ENCODE measurements at regions not wholly inside any gene's neighbourhood (a gene's known extent, or its start where the extent isn't known, plus 50 kb on each side); places are given as distances from the start of the nearest gene placed in this dataset.

DNA sequence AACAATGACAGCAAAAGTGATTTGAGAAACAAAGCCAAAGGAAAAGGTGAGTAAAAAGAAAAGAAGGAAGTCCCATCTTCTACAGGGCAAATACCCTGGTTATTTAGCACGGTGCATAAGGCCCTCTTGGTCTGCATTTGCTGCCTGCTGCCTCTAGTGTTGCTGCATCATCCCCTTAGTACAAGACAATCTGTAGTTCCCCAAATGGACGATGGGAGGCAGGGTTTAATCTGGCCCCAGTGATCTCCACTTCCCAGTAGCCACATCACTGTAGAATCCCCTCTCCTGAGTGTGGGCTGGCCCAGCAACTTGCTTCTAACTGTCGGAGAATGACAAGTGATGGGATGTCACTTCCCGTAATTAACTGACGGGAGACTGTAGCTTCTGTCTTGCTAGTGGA, 85.1 kb downstream of the CTAGE1 start:
- ATAC-seq = no peak
- no peak for DNase-seq
- intact Hi-C loops (cut with DNase I; ENCODE audit: low total_unique reads) (loop anchor here (10.0 kb wide), 1 partner anchor 102 kb away; no protein-coding TSS in a partner anchor), in situ Hi-C loops (cut with MboI; ENCODE audit: low sequenced_read_pairs in 4 of 4) (loop anchor here in 1 of 4 donors (25.0 kb wide), 1 partner anchor 105 kb away; no protein-coding TSS in a partner anchor)
- H3K9me3 ChIP-seq = no peaks in the 10 kb centered on the region
- no peak overlapping the region for H3K27ac ChIP-seq
- no peaks in the 10 kb centered on the region for H3K4me1 ChIP-seq
- TF ChIP-seq POLR2A (IDR thresholded peaks at IDR 0.05) = no peak
- TF ChIP-seq, protein P1, sequence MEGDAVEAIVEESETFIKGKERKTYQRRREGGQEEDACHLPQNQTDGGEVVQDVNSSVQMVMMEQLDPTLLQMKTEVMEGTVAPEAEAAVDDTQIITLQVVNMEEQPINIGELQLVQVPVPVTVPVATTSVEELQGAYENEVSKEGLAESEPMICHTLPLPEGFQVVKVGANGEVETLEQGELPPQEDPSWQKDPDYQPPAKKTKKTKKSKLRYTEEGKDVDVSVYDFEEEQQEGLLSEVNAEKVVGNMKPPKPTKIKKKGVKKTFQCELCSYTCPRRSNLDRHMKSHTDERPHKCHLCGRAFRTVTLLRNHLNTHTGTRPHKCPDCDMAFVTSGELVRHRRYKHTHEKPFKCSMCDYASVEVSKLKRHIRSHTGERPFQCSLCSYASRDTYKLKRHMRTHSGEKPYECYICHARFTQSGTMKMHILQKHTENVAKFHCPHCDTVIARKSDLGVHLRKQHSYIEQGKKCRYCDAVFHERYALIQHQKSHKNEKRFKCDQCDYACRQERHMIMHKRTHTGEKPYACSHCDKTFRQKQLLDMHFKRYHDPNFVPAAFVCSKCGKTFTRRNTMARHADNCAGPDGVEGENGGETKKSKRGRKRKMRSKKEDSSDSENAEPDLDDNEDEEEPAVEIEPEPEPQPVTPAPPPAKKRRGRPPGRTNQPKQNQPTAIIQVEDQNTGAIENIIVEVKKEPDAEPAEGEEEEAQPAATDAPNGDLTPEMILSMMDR (IDR thresholded peaks at IDR 0.05 in 4 of 5, conservative IDR thresholded peaks at IDR 0.05 in 1 of 5) = no peak
- H3K27me3 ChIP-seq = no peaks in the 10 kb centered on the region
- no peak overlapping the region for H3K4me3 ChIP-seq
- no peaks in the 10 kb centered on the region for H3K36me3 ChIP-seq

- Histone ChIP-seq H3K27me3 (no peaks in the 10 kb centered on the region), H3K4me3 (no peak overlapping the region), H3K27ac (no peak overlapping the region), H3K4me1 (no peaks in the 10 kb centered on the region), H3K9me3 (no peaks in the 10 kb centered on the region), H3K36me3 (no peaks in the 10 kb centered on the region)
- TF ChIP-seq POLR2A (IDR thresholded peaks at IDR 0.05) = no peak
- TF ChIP-seq, protein P1 (IDR thresholded peaks at IDR 0.05 in 4 of 5, conservative IDR thresholded peaks at IDR 0.05 in 1 of 5) = no peak
- no peak for DNase-seq
- in situ Hi-C loops (cut with MboI; ENCODE audit: low sequenced_read_pairs in 4 of 4) = loop anchor here in 1 of 4 donors (25.0 kb wide), 1 partner anchor 107 kb away; no protein-coding TSS in a partner anchor
- intact Hi-C loops (cut with DNase I; ENCODE audit: low total_unique reads) = loop anchor here (10.0 kb wide), 1 partner anchor 104 kb away; no protein-coding TSS in a partner anchor
- ATAC-seq = no peak
Measured at GRCh38 chr18:22330508-22330907, 87.2 kb downstream of the CTAGE1 start.

DNA sequence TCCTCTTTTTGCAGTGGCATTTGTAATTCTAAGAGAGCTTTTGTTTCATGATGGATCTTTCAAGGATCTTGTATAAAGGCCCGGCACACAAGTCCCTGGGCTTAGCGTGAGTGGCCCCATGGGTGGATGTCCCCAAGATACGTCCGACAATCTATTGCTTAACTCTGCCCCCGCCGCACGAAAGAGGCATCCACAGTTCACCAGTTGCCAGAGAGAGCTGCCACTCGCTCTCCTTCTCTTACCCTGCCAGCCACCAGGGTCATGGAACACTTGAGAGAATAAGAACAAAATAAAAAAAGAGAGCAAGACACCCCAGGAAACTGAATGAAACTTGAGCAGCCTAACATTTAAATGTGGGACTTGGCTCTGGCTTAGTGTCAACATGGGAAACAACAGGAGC, 92.3 kb downstream of the CTAGE1 start:
- H3K27me3 ChIP-seq = no peaks in the 10 kb centered on the region
- in situ Hi-C loops (cut with MboI; ENCODE audit: low sequenced_read_pairs in 4 of 4) (loop anchor here in 1 of 4 donors (25.0 kb wide), 1 partner anchor 112 kb away; no protein-coding TSS in a partner anchor), intact Hi-C loops (cut with DNase I; ENCODE audit: low total_unique reads) (no loop called here)
- no peak for DNase-seq
- H3K9me3 ChIP-seq = no peaks in the 10 kb centered on the region
- peaks cover 4 to 8% of the 10 kb centered on the region in 2 donors for H3K4me1 ChIP-seq
- no peak for ATAC-seq
- no peak for TF ChIP-seq POLR2A (IDR thresholded peaks at IDR 0.05)
- TF ChIP-seq, protein P1 (IDR thresholded peaks at IDR 0.05 in 4 of 5, conservative IDR thresholded peaks at IDR 0.05 in 1 of 5) = no peak
- H3K4me3 ChIP-seq = no peak overlapping the region
- no peak overlapping the region for H3K27ac ChIP-seq
- H3K36me3 ChIP-seq = no peaks in the 10 kb centered on the region

DNA sequence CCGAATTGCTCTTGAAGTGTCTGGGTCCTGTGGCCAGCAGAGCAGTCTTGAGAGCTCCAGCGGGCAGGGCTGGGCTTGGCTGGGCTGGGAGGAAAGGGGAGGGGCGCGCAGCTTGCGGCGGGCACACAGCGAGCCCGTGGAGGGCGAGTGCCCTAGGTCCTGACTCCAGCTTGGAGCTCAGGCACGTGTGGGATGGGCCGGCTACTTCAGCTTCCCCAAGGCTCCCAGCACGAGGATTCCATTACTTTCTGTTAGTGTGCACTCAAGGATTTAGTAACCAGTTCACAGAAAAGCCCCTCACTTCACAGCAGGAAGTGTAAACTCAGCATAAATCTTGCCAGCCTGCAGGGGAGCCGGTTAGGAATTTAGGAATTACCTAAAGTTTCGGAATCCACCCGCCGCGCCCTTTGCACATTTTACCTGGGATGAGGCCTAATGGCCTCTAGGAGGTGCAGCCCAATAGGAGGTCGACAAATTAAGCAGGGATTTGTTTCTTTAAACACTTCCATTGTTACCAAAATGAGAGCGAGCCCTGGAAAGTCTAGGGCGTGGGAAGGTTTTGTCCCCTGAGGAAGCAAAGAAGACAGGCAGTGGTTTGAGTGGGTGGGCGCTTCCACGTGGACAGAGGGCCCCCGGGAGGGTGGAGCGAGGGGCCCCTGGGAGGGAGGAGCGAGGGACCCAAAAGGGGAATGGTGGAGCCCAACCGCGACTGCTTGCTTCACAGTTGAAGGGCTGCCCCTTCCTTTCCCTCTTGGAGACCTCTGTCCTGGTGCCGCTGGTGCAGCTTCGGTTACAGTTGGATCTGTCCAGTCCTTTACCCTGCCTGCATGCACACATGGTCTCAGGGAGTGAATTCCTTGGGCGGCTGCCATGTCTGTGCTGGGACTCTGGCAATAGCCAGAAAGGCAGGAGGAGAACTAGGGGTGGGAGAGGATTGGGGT, 93.3 kb downstream of the CTAGE1 start:
- Histone ChIP-seq H3K9me3 (no peaks in the 10 kb centered on the region), H3K4me1 (peaks cover 4 to 8% of the 10 kb centered on the region in 2 donors), H3K27ac (no peak overlapping the region), H3K27me3 (no peaks in the 10 kb centered on the region), H3K36me3 (no peaks in the 10 kb centered on the region), H3K4me3 (peak overlapping the region in 2 of 4 donors; percentile 32 to 39)
- in situ Hi-C loops (cut with MboI; ENCODE audit: low sequenced_read_pairs in 4 of 4) (loop anchor here in 1 of 4 donors (25.0 kb wide), 1 partner anchor 113 kb away; no protein-coding TSS in a partner anchor), intact Hi-C loops (cut with DNase I; ENCODE audit: low total_unique reads) (no loop called here)
- peak; percentile 23 to 33 for ATAC-seq
- DNase-seq = no peak
- TF ChIP-seq, protein P1 (IDR thresholded peaks at IDR 0.05 in 4 of 5, conservative IDR thresholded peaks at IDR 0.05 in 1 of 5) = peak in 2 of 5 experiments; percentile 6 to 10
- TF ChIP-seq POLR2A (IDR thresholded peaks at IDR 0.05) = no peak
